22Rv1 (cell line): ENCODE measurements at regions not wholly inside any gene's neighbourhood (a gene's known extent, or its start where the extent isn't known, plus 50 kb on each side); places are given as distances from the start of the nearest gene placed in this dataset.

Experiments
- H3K27ac ChIP-seq: fragments of 450-650 bp; 2 replicates; pipeline ENCODE4 v1.5.1; 2017
- ZFX ChIP-seq: fragments of 450-650 bp; IDR thresholded peaks from 2 replicates; pipeline ENCODE4 v1.6.1; 2017; ENCODE audit warnings: antibody characterized with exemption, borderline replicate concordance
- TF ChIP-seq, protein P1 (sequence below): fragments of 450-650 bp; IDR thresholded peaks from 2 replicates; pipeline ENCODE4 v1.5.1; 2017; ENCODE audit warnings: mild to moderate bottlenecking

DNA sequence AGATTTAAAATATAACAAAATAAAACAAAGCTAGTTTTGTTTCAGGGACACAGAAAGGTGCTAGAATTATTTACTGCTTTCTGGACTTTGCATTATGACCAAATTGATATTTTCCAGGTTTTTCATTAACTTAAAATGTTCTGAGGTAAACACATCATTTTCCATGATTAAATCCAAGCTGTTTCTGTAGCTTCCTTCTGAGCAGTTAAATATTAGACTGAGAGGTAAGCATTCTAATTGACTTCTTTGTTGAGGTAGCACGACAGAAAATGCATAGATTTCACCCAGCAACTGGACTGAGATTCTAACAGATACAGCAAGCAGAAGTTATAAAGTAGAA lies 98.3 kb downstream of the BMP4 start:
- H3K27ac ChIP-seq, result no peak overlapping the region
- TF ChIP-seq, protein P1, sequence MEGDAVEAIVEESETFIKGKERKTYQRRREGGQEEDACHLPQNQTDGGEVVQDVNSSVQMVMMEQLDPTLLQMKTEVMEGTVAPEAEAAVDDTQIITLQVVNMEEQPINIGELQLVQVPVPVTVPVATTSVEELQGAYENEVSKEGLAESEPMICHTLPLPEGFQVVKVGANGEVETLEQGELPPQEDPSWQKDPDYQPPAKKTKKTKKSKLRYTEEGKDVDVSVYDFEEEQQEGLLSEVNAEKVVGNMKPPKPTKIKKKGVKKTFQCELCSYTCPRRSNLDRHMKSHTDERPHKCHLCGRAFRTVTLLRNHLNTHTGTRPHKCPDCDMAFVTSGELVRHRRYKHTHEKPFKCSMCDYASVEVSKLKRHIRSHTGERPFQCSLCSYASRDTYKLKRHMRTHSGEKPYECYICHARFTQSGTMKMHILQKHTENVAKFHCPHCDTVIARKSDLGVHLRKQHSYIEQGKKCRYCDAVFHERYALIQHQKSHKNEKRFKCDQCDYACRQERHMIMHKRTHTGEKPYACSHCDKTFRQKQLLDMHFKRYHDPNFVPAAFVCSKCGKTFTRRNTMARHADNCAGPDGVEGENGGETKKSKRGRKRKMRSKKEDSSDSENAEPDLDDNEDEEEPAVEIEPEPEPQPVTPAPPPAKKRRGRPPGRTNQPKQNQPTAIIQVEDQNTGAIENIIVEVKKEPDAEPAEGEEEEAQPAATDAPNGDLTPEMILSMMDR, result no peak
- TF ChIP-seq ZFX, result no peak

GRCh38 chr14:53857625-53858344 lies 98.8 kb downstream of the BMP4 start:
- TF ChIP-seq, protein P1, result no peak
- TF ChIP-seq ZFX, result no peak
- no peak overlapping the region for H3K27ac ChIP-seq

GRCh38 chr14:53855574-53855973 lies 101.1 kb downstream of the BMP4 start:
- TF ChIP-seq, protein P1, result no peak
- TF ChIP-seq ZFX, result no peak
- no peak overlapping the region for H3K27ac ChIP-seq

- H3K27ac ChIP-seq, result no peak overlapping the region
These were observed 101.5 kb downstream of the BMP4 start for GRCh38 chr14:53855127-53855526.

DNA sequence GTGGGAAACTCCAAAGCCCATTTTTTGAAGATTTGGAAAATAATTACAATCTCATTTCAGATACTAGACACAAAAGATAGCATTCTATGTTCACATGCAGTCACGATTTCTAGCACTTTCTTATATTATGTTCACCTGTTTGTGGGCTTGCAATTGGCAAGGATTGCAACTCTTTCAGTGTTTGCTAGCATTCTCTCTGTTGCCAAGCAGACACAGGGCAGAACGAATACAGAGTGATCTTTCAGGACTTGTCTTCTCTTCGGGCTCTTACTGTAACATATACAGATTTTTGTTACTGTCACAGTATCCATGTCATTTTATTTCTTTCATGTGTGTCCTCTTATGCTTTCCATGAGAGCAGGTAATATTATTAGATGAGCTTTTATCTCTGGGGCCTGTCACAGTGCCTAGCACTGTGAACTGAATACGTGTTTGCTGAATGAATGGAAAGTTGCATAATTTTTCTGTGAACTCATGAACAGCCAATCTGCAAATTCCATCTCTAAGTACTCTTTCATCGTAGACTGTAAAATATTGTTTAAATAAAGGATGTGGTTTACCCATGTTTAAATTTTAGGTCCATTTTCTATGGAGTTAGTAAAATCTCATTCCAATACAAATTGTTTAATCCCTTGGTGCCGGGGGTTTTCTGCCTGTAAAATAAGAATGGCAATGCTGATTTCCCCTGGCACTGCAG lies 105.1 kb downstream of the BMP4 start:
- no peak overlapping the region for H3K27ac ChIP-seq
- TF ChIP-seq ZFX, result no peak
- TF ChIP-seq, protein P1, result no peak

More at GRCh38 chr14:53855127-53855526, 101.5 kb downstream of the BMP4 start:
- TF ChIP-seq ZFX, result no peak
- TF ChIP-seq, protein P1, result no peak

DNA sequence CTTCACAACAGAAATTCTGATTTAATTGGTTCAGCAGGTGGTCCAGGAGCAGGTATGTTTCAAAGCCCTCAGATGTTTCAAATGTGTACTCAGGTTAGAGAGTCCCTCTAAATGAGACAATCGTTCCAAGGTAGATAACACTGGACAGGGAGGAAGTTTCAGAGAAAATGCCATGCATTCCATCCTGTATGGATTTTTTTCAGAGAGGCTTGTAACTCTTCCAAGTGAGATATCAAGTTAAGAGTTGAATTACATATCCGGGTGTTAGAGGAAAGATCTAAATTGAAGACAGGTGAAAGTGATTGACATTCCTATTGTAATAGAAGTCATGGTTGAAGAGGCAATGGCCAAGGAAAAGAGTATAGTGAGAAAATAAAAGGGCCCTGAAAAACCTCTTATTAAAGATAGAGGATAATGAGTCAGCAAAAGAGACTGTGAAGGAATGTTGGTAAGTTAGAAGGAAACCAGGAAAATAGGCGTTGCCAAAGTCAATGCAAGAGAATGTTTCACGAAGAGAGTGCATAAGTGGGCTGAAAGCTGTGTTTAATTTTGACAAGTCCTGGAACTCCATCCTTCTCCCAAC lies 105.8 kb downstream of the BMP4 start:
- TF ChIP-seq, protein P1, result no peak
- TF ChIP-seq ZFX, result no peak
- no peak overlapping the region for H3K27ac ChIP-seq

DNA sequence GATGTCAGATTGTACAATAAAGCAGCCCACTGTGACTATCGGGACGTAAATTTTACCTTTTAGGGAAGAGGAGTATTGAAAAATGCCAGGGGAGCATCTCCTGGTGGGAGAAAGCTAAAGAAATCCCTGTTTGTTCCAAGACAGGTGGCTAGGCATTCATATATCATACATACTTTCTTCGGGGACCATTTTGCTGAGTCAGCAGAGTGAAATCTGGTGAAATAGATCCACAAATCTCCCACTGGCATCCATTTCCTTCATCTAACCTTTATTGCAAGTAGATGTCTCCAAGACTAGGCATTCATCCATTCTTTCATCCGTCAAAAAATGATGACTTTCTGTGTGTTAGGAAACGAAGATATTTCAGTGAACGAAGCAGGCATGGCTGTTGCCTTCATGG lies 107.1 kb downstream of the BMP4 start:
- no peak overlapping the region for H3K27ac ChIP-seq
- TF ChIP-seq, protein P1, result no peak
- no peak for TF ChIP-seq ZFX
